Keratinocyte (primary cell): ENCODE measurements at regions not wholly inside any gene's neighbourhood (a gene's known extent, or its start where the extent isn't known, plus 50 kb on each side); places are given as distances from the start of the nearest gene placed in this dataset.
"Not testable (repeated sequence)": the region's sequence is repeated elsewhere in the genome, so short reads cannot be mapped to it uniquely, and the experiment has no call there.

Experiments
- DNase-seq: peaks from one replicate; pipeline ENCODE4 v3.0.0-alpha.2; 2011; ENCODE audit warnings: low read depth, missing footprints, low spot score
- FAIRE-seq: peaks from 2 replicates; lab custom pipeline; 2011; peaks lifted over from hg19 to GRCh38; lab: Jason Lieb, UNC
- H2AFZ ChIP-seq: 2 replicates; pipeline ENCODE4 v1.6.0; 2012; ENCODE audit warnings: low read length, control low read depth, inconsistent platforms; ENCODE audit not compliant: control insufficient read depth
- H3K27ac ChIP-seq: 2 replicates; pipeline ENCODE4 v1.5.1; 2011; ENCODE audit warnings: low read length; ENCODE audit not compliant: control insufficient read depth, insufficient read depth
- H3K27me3 ChIP-seq: 3 replicates; pipeline ENCODE4 v1.6.0; 2011; ENCODE audit warnings: low read length; ENCODE audit not compliant: control insufficient read depth, insufficient read depth; ENCODE audit errors: extremely low read depth
- H3K36me3 ChIP-seq, 2 experiments: 2 replicates in 1 of 2; 3 replicates in 1 of 2; pipeline ENCODE4 v1.5.1; 2011; ENCODE audit warnings: low read length in 2 of 2, mild to moderate bottlenecking in 1 of 2; ENCODE audit not compliant: control insufficient read depth in 2 of 2, insufficient read depth in 2 of 2; ENCODE audit errors: extremely low read depth in 1 of 2
- H3K4me1 ChIP-seq: 3 replicates; pipeline ENCODE4 v1.5.1; 2011; ENCODE audit warnings: low read length; ENCODE audit not compliant: control insufficient read depth, insufficient read depth; ENCODE audit errors: extremely low read depth
- H3K4me2 ChIP-seq: 3 replicates; pipeline ENCODE4 v1.6.0; 2011; ENCODE audit warnings: low read depth, low read length; ENCODE audit not compliant: control insufficient read depth, insufficient read depth; ENCODE audit errors: extremely low read depth
- H3K4me3 ChIP-seq, 3 experiments: fragments of 200-600 bp in 1 of 3; sonication (generic) in 1 of 3; 2 replicates in 2 of 3; 3 replicates in 1 of 3; pipeline ENCODE4 v1.5.1; 2011 to 2016; ENCODE audit warnings: low read length in 3 of 3, mild to moderate bottlenecking in 3 of 3, control low read depth in 2 of 3, inconsistent platforms in 1 of 3, low read depth in 1 of 3, mixed read lengths in 1 of 3, mixed run types in 1 of 3, moderate library complexity in 1 of 3; ENCODE audit not compliant: control insufficient read depth in 2 of 3, insufficient read depth in 2 of 3; ENCODE audit errors: extremely low read depth in 1 of 3
- H3K79me2 ChIP-seq: 2 replicates; pipeline ENCODE4 v1.6.0; 2012; ENCODE audit warnings: low read length; ENCODE audit not compliant: control insufficient read depth, insufficient read depth
- H3K9ac ChIP-seq: 3 replicates; pipeline ENCODE4 v1.6.0; 2011; ENCODE audit warnings: low read length; ENCODE audit not compliant: control insufficient read depth, insufficient read depth; ENCODE audit errors: extremely low read depth
- H3K9me1 ChIP-seq: 3 replicates; pipeline ENCODE4 v1.6.0; 2011; ENCODE audit warnings: low read length; ENCODE audit not compliant: control insufficient read depth, insufficient read depth; ENCODE audit errors: extremely low read depth
- H3K9me3 ChIP-seq: 2 replicates; pipeline ENCODE4 v1.5.1; 2012; ENCODE audit warnings: low read depth, low read length; ENCODE audit not compliant: control insufficient read depth
- H4K20me1 ChIP-seq: 3 replicates; pipeline ENCODE4 v1.6.0; 2011; ENCODE audit warnings: low read length; ENCODE audit not compliant: control insufficient read depth, insufficient read depth; ENCODE audit errors: extremely low read depth
- dilution Hi-C: fragments of 300-500 bp; cut with MboI; formaldehyde crosslinking; loops from one replicate; pipeline ENCODE4 v1.7.0; 2020; ENCODE audit warnings: low sequenced_read_pairs; ENCODE audit not compliant: extremely low pct_ligation_motif_present

GRCh38 chr7:153958789-153959188, 93.4 kb upstream of the DPP6 start:
- H3K36me3 ChIP-seq, DNase-seq, H3K4me3 ChIP-seq, H3K9me1 ChIP-seq, H3K27me3 ChIP-seq, H3K9ac ChIP-seq, H3K9me3 ChIP-seq, H4K20me1 ChIP-seq, FAIRE-seq, H3K27ac ChIP-seq, H2AFZ ChIP-seq, H3K4me1 ChIP-seq, H3K4me2 ChIP-seq, dilution Hi-C loops, H3K79me2 ChIP-seq: not testable (repeated sequence)

DNA sequence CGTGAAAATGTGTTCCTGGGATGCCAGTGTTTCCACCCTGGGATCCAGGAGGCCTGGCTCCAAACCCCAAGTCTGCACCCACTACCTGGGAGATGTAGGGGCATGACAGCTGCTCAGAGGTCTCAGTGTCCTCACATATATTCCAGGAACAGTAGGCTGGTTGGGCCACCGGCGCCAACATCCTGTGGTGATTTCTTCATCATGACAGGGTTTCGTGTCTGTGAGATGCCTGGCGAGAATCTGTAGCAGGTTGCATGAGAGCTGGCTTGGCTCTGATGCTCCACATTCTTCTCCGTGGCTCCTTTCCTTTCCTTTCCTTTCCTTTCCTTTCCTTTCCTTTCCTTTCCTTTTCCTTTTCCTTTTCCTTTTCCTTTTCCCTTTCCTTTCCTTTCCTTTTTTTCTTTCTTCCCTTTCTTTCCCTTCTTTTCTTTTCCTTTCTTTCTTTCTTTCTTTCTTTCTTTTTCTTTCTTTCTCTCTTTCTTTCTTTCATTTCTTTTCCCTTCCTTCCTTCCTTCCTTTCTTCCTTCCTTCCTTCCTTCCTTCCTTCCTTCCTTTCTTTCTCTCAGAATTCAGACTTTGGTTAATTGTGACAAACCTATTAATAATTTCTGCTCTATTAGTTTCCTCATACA, 87.6 kb upstream of the DPP6 start:
- H3K4me2 ChIP-seq, H2AFZ ChIP-seq, H3K79me2 ChIP-seq, H3K27me3 ChIP-seq, FAIRE-seq, H3K4me1 ChIP-seq, H3K4me3 ChIP-seq, H3K36me3 ChIP-seq, H3K9me1 ChIP-seq, H4K20me1 ChIP-seq, dilution Hi-C loops, DNase-seq, H3K9ac ChIP-seq, H3K9me3 ChIP-seq, H3K27ac ChIP-seq: not testable (repeated sequence)

DNA sequence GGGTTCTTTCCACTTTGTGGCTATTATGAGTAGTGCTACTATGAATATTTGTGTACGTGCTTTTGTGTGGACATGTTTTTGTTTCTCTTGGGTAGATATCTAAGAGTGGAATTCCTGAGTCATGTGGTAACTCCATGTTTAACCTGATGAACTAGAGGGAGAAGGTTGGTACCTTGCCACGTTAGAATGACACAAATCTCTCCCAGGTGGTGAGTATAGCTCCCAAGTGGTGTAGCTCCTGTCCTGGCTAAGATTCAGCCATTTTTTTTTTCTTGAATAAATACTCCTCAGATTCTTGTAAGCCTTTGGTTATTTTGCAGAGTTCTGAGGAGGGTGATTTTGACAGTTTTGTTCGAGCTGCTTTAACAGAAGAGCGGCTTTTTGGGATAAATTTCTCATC, 83.2 kb upstream of the DPP6 start:
- dilution Hi-C loops, result not testable (repeated sequence)

DNA sequence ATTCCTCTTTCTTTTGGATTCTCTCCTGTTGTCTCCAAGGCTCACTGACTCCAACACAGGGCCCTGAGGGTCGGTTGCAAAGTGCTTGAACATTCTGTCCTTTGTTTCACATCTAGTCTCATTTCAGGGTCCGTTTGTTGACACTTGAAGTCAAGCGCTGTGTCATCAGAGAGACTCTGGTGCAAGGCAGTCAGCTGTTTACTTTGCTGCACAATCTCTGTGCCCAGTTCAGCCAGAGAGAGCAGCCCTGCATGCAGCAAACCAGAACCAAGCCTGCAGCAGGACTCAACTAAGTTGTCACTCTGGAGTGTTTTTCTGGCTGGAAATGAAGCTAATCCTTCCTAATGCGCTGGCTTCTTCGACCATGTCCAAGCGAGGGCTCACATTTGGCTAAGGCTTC, 77.6 kb upstream of the DPP6 start:
- H3K9me3 ChIP-seq, H3K36me3 ChIP-seq, H3K9me1 ChIP-seq, H3K4me1 ChIP-seq, H3K4me3 ChIP-seq, H3K79me2 ChIP-seq, FAIRE-seq, H3K4me2 ChIP-seq, H2AFZ ChIP-seq, DNase-seq, H4K20me1 ChIP-seq, H3K27me3 ChIP-seq, dilution Hi-C loops, H3K9ac ChIP-seq, H3K27ac ChIP-seq: not testable (repeated sequence)

More for the DNA sequence above, 83.2 kb upstream of the DPP6 start:
- not testable (repeated sequence) for H3K4me3 ChIP-seq, H3K9me3 ChIP-seq, H3K9ac ChIP-seq, H3K79me2 ChIP-seq, H3K27ac ChIP-seq, H4K20me1 ChIP-seq, FAIRE-seq, H3K36me3 ChIP-seq, H3K9me1 ChIP-seq, H3K4me1 ChIP-seq, H2AFZ ChIP-seq, H3K4me2 ChIP-seq, DNase-seq, H3K27me3 ChIP-seq

DNA sequence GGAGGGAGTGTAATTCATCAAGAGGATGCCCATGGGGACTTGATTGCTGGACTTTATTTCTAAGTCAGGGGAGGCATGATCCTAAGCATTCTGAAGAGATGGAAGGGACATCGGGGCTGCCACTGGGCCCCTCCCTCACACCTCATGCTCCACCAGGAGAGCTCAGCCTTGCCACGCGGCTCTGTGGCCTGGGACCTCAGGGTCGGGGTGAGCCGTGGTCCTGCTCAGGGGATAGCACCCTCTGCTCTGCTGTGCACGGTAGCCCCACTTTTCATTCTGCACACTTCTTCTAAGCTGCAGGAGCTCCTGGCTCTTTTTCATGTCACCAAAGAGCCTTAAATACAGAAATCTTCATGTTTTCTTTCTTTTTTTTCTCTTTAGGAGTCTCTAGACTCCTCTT, 75.5 kb upstream of the DPP6 start:
- DNase-seq, H3K4me2 ChIP-seq, H2AFZ ChIP-seq, H3K27me3 ChIP-seq, H4K20me1 ChIP-seq, H3K79me2 ChIP-seq, H3K9me1 ChIP-seq, H3K4me1 ChIP-seq, dilution Hi-C loops, H3K27ac ChIP-seq, FAIRE-seq, H3K36me3 ChIP-seq, H3K9me3 ChIP-seq, H3K9ac ChIP-seq, H3K4me3 ChIP-seq: not testable (repeated sequence)
